K562 (cell line): ENCODE measurements at regions not wholly inside any gene's neighbourhood (a gene's known extent, or its start where the extent isn't known, plus 50 kb on each side); places are given as distances from the start of the nearest gene placed in this dataset.

Source experiments
- ATAC-seq: fragments of 200-7000 bp; cut with Tn5 transposase; 3 replicates; pipeline ENCODE4 v1.9.1; 2020; ENCODE audit warnings: moderate library complexity
- BruUV-seq: library from RNA; stranded (reverse); fragments of 400-500 nt; replicated peaks from 2 replicates; lab custom pipeline; 2021; lab: Mats Ljungman, UMichigan
- CTCF ChIA-PET: fragments of 300-600 bp; formaldehyde crosslinking; extraction: SDS; loops from one replicate; lab custom pipeline; 2021; ENCODE audit warnings: low intra/inter-chr PET ratio; lab: Yijun Ruan, JAX
- POLR2A ChIA-PET: fragments of 300-600, 350-650 bp; sonication (Branson Sonifier 250); formaldehyde crosslinking; extraction: SDS; loops from one replicate; lab custom pipeline; 2021; ENCODE audit warnings: antibody characterized with exemption, inconsistent platforms; lab: Yijun Ruan, JAX
- DNase-seq, 4 experiments: peaks; one replicate each; pipeline versions ENCODE4 v3.0.0 to v3.0.0-alpha.2; 2011 to 2018; ENCODE audit warnings: low spot score in 3 of 4, mixed read lengths in 3 of 4; ENCODE audit errors: extremely low read depth in 1 of 4
- FAIRE-seq: peaks from 2 replicates; lab custom pipeline; 2011; peaks lifted over from hg19 to GRCh38; lab: Jason Lieb, UNC
- H2AFZ ChIP-seq: 2 replicates; pipeline ENCODE4 v1.6.0; 2011; ENCODE audit warnings: low read depth, low read length, control low read depth, inconsistent platforms
- H3K27ac ChIP-seq: fragments of 200-600 bp; 3 replicates; pipeline ENCODE4 v1.8.0; 2011; ENCODE audit warnings: low read depth, mild to moderate bottlenecking, control low read depth, inconsistent platforms, low read length, moderate library complexity, mixed read lengths; ENCODE audit errors: extremely low read depth
- H3K27me3 ChIP-seq, 2 experiments: fragments of 300-600 bp in 1 of 2; 2 replicates in 1 of 2; 3 replicates in 1 of 2; pipeline versions ENCODE4 v1.6.0 to v1.8.0; 2011; ENCODE audit warnings: inconsistent platforms in 2 of 2, low read length in 2 of 2, mild to moderate bottlenecking in 1 of 2, mixed read lengths in 1 of 2, moderate library complexity in 1 of 2; ENCODE audit not compliant: control insufficient read depth in 2 of 2, insufficient read depth in 2 of 2
- H3K36me3 ChIP-seq: fragments of 300-600 bp; 3 replicates; pipeline ENCODE4 v1.8.0; 2011; ENCODE audit warnings: mild to moderate bottlenecking, low read length, inconsistent platforms; ENCODE audit not compliant: control insufficient read depth, insufficient read depth
- H3K4me1 ChIP-seq, 2 experiments: fragments of 200-600 bp in 1 of 2; replicated peaks in 1 of 2; 2 replicates in 1 of 2; 3 replicates in 1 of 2; pipeline versions ENCODE4 v1.5.1 to v1.8.0; 2011; ENCODE audit warnings: inconsistent platforms in 2 of 2, low read length in 2 of 2, mild to moderate bottlenecking in 1 of 2, mixed read lengths in 1 of 2, moderate library complexity in 1 of 2; ENCODE audit not compliant: control insufficient read depth in 2 of 2, insufficient read depth in 2 of 2
- H3K4me2 ChIP-seq: 2 replicates; pipeline ENCODE4 v1.6.1; 2011; ENCODE audit warnings: low read length, control low read depth, inconsistent platforms, mixed read lengths; ENCODE audit not compliant: insufficient read depth
- H3K4me3 ChIP-seq: fragments of 200-600 bp; sonication (generic), shearing (Covaris generic); 2 replicates; pipeline ENCODE4 v1.5.1; 2016; ENCODE audit warnings: control low read depth, inconsistent platforms
- H3K79me2 ChIP-seq: fragments of 200-600 bp; 3 replicates; pipeline ENCODE4 v1.8.0; 2011; ENCODE audit warnings: low read length, inconsistent platforms; ENCODE audit not compliant: control insufficient read depth, insufficient read depth
- H3K9ac ChIP-seq, 2 experiments: 2 replicates each; pipeline versions ENCODE4 v1.6.0 to v1.6.1; 2011; ENCODE audit warnings: low read depth in 2 of 2, low read length in 2 of 2, control low read depth in 1 of 2, inconsistent platforms in 1 of 2, mild to moderate bottlenecking in 1 of 2, mixed read lengths in 1 of 2; ENCODE audit not compliant: insufficient read depth in 1 of 2
- H3K9me1 ChIP-seq: one replicate; pipeline ENCODE4 v1.6.0; 2011; ENCODE audit warnings: inconsistent platforms, mild to moderate bottlenecking, low read length, moderate library complexity; ENCODE audit not compliant: control insufficient read depth, insufficient read depth
- H3K9me3 ChIP-seq: replicated peaks from 2 replicates; pipeline ENCODE4 v1.5.1; 2011; ENCODE audit warnings: low read depth, low read length, inconsistent platforms; ENCODE audit not compliant: control insufficient read depth, insufficient read depth
- H4K20me1 ChIP-seq: replicated peaks from 2 replicates; pipeline ENCODE4 v1.6.1; 2011; ENCODE audit warnings: low read length, inconsistent platforms, mixed read lengths; ENCODE audit not compliant: control insufficient read depth, insufficient read depth
- AFF1 ChIP-seq, 2 experiments: fragments of 450-650 bp; IDR thresholded peaks; 2 replicates each; pipeline ENCODE4 v1.6.1; 2018; ENCODE audit warnings: mild to moderate bottlenecking in 2 of 2, low read depth in 1 of 2; ENCODE audit not compliant: partially characterized antibody in 2 of 2
- CCNT2 ChIP-seq: IDR thresholded peaks from 2 replicates; pipeline ENCODE4 v1.6.1; 2011; ENCODE audit warnings: borderline replicate concordance, low read depth, mild to moderate bottlenecking, moderate library complexity, mixed read lengths, low read length; ENCODE audit not compliant: insufficient read length; ENCODE audit errors: extremely low read depth
- ETS1 ChIP-seq: conservative IDR thresholded peaks from 2 replicates; pipeline ENCODE4 v1.6.1; 2011; ENCODE audit warnings: low read depth, mild to moderate bottlenecking, low read length; ENCODE audit not compliant: control insufficient read depth
- ETV5 ChIP-seq: sonication (generic); formaldehyde crosslinking; IDR thresholded peaks from 2 replicates; pipeline ENCODE4 v1.4.0; 2020; ENCODE audit warnings: low read depth, mild to moderate bottlenecking, missing genetic modification reagents
- ZBTB43 ChIP-seq: sonication (generic); formaldehyde crosslinking; IDR thresholded peaks from 2 replicates; pipeline ENCODE4 v1.8.0; 2023; ENCODE audit warnings: mild to moderate bottlenecking, missing genetic modification reagents
- ZEB2 ChIP-seq: fragments of 450-650 bp; IDR thresholded peaks from 2 replicates; pipeline ENCODE4 v1.6.1; 2016
- WGBS: fragments of 100-300 bp; shearing (Covaris generic); methylation state at CpG from one replicate; pipeline ENCODE4 v1.1.6; 2016; ENCODE audit warnings: low coverage, mixed read lengths; ENCODE audit not compliant: insufficient coverage; ENCODE audit errors: missing lambda C conversion rate; 5-methylcytosine and 5-hydroxymethylcytosine counted together
- in situ Hi-C: fragments of 300-500 bp; cut with MboI; formaldehyde crosslinking; loops from 4 replicates; pipeline ENCODE4 v1.15.0; 2018; ENCODE audit warnings: inconsistent platforms, mixed read lengths
- intact Hi-C: fragments of 100-400 bp; cut with micrococcal nuclease; formaldehyde crosslinking; loops from 2 replicates; pipeline ENCODE4 v1.14.2; 2022
- TF ChIP-seq, protein P1 (sequence below): fragments of 450-650 bp; formaldehyde crosslinking; IDR thresholded peaks from 2 replicates; pipeline ENCODE4 v1.4.0; 2020; ENCODE audit warnings: mild to moderate bottlenecking, moderate library complexity

DNA sequence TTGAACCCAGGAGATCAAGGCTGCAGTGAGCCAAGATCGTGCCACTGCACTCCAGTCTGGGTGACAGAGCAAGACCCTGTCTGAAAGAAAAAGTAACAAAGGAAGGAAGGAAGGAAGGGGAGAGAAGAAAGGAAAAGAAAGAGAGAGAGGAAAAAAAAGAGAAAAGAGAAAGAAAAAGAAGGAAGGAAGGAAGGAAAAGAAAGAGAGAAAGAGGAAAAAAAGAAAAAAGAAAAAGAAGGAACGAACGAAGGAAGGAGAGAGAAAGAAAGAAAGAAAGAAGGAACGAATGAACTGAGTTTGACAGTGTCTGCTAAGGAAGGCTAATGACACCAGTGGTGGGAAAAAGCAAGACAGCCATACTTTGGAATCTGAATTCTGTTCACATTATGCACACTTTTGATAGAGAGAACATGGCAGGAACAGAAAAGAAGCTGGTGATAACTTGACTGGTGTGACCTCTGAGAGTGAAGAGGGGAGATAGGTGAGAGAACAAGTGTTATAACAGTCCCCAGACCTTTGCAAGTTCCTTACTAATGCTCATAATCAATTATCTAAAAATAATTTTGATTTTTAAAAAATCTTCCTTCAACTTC, 93.3 kb upstream of the MYLIP start:
- H3K4me1 ChIP-seq, result peaks cover 10 to 26% of the 10 kb centered on the region in 2 experiments
- peak overlapping the region; percentile 53 for H2AFZ ChIP-seq
- no peak overlapping the region for H3K9ac ChIP-seq
- no peaks in the 10 kb centered on the region for H4K20me1 ChIP-seq
- DNase-seq (no peak), FAIRE-seq (no peak), ATAC-seq (no peak)
- H3K27ac ChIP-seq, result no peak overlapping the region
- intact Hi-C loops, result loop anchor here (10.0 kb wide), 1 partner anchor 341 kb away; no protein-coding TSS in a partner anchor
- POLR2A ChIA-PET, result interaction anchor here (1.0 kb wide), 1 partner anchor 15 kb away, joined by 3 read pairs; no protein-coding TSS in a partner anchor
- no peak overlapping the region for H3K4me2 ChIP-seq
- in situ Hi-C loops, result no loop called here
- no peaks in the 10 kb centered on the region for H3K79me2 ChIP-seq
- 49% methylated on average over 2 of the region's 4 CpGs for WGBS
- no peaks in the 10 kb centered on the region for H3K9me1 ChIP-seq
- CTCF ChIA-PET, result no interaction called here
- no peaks in the 10 kb centered on the region for H3K27me3 ChIP-seq
- no peaks in the 10 kb centered on the region; the same call in 2 of the 3 replicates for H3K36me3 ChIP-seq
- H3K9me3 ChIP-seq, result peaks cover 14% of the 10 kb centered on the region
- BruUV-seq, result no TSS peak
- H3K4me3 ChIP-seq, result no peak overlapping the region
- TF ChIP-seq ZEB2 (no peak), AFF1 (IDR thresholded peaks at IDR 0.05; ENCODE audit: low read depth in 1 of 2, partially characterized antibody in 2 of 2) (no peak), ETV5 (no peak), CCNT2 (no peak), ETS1 (no peak), ZBTB43 (CRISPR knock-in tag) (no peak)
- TF ChIP-seq, protein P1, sequence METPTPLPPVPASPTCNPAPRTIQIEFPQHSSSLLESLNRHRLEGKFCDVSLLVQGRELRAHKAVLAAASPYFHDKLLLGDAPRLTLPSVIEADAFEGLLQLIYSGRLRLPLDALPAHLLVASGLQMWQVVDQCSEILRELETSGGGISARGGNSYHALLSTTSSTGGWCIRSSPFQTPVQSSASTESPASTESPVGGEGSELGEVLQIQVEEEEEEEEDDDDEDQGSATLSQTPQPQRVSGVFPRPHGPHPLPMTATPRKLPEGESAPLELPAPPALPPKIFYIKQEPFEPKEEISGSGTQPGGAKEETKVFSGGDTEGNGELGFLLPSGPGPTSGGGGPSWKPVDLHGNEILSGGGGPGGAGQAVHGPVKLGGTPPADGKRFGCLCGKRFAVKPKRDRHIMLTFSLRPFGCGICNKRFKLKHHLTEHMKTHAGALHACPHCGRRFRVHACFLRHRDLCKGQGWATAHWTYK (CRISPR knock-in tag), result no peak
